ENCODE measurements at regions not wholly inside any gene's neighbourhood (a gene's known extent, or its start where the extent isn't known, plus 50 kb on each side); places are given as distances from the start of the nearest gene placed in this dataset.
"Not testable (repeated sequence)": the region's sequence is repeated elsewhere in the genome, so short reads cannot be mapped to it uniquely, and the experiment has no call there.

GRCh38 chr1:214715126-214715525, 112.1 kb downstream of the CENPF start:
- DNase-seq: no peak

DNA sequence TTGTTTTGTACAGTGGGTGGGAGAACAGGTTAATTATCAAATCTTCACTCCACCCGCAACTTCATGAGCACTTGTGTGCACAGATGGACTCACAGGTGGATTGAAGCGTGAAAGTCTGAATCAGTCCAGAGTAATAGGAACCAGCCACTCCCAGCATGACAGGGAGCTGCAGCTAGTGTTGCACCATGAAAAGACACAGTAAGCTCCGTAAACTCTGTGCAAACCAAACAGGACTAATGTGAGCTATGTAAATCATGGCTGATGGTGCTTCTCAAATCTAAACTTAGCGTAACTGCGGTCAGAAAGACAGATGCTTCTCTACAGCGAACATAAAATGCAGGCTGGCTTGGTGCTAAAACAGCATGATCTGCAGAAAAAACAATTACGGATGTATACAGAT, 114.4 kb downstream of the CENPF start:
- DNase-seq: no peak

DNA sequence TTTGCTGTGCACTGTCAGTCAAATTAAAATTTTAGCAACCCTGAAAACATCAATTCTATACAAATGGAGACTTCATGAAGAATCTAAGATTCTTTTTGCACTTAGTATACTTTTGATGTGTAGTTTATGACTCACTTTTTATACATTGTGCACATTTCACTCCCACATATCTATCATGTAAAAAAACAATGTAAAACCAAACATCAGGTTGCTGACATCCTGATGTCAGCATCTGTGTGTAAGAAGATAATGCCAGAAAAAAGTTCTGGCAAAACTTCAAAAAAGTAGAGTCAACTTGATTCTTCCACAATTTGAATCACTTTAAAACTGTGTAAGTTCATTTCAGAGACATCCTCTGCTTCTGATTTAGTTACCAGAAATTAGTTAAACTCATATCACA, 115.7 kb downstream of the CENPF start:
- DNase-seq: no peak

GRCh38 chr1:214719207-214719606, 116.2 kb downstream of the CENPF start:
- DNase-seq: no peak

DNA sequence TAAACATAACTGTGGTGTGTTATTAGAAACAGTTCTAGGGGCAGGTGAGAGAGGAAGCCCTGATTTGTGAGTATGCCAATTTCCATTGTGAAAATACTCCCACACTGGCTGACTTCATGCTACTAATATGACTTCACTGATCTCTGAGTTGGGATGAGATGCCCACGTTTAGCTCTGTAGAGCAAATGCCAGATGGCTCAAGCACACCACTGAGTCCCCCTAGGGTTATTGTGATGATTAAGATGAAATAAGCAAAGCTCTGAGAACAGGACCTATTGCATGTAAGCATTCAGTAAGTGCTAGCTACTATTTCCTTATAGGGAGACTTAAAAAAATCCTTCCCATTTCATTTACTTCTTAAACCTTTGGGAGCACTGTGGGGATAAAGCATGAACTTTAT, 117.6 kb downstream of the CENPF start:
- DNase-seq: no peak

GRCh38 chr1:214727274-214727673, 124.3 kb downstream of the CENPF start:
- DNase-seq: no peak

DNA sequence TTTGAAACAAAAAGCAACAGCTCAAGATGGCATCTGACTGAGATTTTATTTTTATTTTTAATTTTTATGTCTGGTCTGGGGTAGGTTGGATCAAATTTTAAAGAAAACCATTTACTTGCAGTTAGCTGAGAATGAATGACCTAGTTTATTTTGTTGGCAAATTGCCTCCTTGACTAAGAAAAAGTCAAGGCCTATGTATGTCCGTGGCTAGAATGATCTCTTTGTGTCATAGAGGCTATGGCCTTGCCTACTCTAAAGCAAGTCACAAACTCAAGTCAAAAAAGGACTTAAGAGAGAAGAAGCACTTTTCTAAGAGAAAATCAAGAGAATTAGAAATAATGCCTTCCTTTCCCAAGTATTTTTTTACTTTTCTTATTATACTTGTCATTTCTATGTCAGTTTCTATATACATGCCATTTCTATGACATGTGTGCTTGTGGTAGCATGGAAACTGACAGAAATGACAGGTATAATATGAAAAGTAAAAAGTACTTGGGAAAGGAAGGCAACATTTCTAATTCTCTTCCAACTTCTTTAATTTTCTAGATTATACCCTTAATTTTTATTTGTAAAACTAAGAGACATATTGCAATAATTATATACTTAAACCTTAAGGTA, 136.7 kb downstream of the CENPF start:
- DNase-seq: no peak

GRCh38 chr1:214740471-214740870, 137.5 kb downstream of the CENPF start:
- no peak for DNase-seq

- DNase-seq: no peak
These were observed 144.1 kb downstream of the CENPF start for GRCh38 chr1:214747050-214747635.

DNA sequence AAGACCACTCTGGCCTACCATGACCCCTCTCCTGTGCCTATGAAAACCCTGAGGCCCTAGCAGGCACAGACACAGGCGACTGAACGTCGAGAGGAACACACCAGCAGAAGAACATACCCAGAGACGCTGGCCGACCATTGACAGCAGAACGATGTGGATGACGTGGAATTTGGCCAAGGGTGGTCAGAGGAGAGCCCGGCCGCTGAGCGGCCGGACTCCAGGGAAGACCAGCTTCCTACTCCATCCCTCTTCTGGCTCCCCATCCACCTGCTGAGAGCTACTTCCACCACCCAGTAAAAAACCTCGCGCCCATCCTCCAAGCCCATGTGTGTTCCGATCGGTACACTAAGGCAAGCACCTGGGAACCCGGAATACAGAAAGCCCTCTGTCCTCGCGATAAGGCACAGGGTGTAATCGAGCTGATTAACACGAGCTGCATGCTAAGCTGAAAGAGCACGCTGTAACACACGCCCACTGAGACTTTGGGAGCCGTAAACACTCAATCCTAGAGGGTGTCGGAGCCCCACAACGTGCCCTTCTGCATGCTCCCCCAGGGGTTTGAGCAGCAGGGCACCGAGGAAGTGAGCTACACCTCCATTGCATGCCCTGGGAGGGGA, 150.3 kb downstream of the CENPF start:
- DNase-seq: no peak

DNA sequence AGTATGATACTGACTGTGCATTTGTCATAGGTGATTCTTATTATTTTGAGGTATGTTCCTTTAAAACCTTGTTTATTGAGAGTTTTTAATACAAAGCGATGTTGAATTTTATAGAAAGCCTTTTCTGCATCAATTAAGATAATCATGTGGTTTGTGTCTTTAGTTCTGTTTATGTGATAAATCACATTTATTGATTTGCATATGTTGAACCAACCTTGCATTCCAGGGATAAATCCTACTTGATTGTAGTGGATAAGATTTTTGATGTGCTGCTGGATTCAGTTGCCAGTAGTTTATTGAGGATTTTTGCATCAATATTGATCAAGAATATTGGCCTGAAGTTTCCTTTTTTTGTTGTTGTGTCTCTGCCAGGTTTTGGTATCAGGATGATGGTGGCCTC, 158.0 kb downstream of the CENPF start:
- DNase-seq: no peak

DNA sequence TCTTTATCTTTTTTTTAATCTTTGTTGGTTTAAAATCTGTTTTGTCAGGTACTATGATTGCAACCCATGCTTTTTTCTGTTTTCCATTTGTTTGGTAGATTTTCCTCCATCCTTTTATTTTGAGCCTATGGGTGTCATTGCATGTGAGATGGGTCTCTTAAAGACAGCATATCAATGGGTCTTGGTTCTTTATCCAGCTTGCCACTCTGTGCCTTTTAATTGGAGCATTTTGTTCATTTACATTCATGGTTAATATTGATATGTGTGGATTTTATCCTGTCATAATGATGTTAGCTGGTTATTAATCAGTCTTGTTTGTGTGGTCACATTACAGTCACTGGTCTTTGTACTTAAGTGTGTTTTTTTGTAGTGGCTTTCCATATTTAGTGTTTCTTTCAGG, 159.9 kb downstream of the CENPF start:
- no peak for DNase-seq

- DNase-seq: no peak
These were observed 161.5 kb downstream of the CENPF start for GRCh38 chr1:214764502-214764901.

DNA sequence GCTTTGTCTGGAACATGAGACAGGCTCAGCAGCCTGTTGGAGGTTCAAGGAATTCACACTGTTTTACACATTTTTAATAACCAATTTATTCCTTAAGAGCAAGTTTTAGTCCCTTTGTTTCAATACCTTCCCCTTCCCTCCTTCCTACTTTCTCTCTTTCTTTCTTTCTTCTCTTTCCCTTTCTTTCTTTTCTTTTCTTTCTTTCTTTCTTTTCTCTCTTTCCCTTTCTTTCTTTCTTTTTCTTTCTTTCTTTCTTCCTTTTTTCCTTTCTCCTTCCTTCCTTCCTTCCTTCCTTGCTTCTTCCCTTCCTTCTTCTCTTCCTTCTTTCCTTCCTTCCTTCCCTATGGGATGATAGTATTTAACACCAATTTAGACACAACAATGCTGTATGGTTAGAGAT, 164.2 kb downstream of the CENPF start:
- no peak for DNase-seq

DNA sequence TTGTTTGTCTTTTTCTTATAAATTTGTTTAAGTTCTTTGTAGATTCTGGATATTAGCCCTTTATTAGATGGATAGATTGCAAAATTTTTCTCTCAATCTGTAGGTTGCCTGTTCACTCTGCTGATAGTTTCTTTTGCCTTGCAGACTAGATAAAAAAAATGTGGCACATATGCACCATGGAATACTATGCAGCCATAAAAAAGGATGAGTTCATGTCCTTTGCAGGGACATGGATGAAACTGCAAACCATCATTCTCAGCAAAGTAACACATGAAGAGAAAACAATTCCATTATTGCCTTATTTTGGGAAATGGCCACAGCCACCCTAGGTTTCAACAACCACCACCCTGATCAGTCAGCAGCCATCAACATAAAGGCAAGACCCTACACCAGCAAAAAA, 166.7 kb downstream of the CENPF start:
- DNase-seq: not testable (repeated sequence)

DNA sequence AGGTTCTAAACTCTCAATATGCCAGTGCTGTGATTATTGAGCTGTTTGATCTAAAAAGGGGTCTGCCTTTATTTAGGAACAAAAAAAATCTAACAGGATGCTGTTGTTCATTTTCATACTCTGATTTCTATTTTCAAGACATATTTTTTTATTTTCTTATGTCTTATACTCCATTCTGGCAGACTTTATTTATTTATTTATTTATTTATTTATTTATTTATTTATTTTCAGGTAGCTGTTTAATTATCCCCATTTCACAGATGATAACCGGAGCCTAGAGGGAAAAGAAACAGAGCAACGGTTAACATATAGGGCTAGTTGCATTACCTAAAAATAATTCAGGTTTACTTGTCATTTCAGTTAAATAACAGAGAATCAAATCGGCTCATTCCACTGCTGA, 174.4 kb downstream of the CENPF start:
- DNase-seq: no peak

GRCh38 chr1:214791961-214792360, 189.0 kb downstream of the CENPF start:
- no peak for DNase-seq

GRCh38 chr1:214792527-214793186, 189.7 kb downstream of the CENPF start:
- no peak for DNase-seq

DNA sequence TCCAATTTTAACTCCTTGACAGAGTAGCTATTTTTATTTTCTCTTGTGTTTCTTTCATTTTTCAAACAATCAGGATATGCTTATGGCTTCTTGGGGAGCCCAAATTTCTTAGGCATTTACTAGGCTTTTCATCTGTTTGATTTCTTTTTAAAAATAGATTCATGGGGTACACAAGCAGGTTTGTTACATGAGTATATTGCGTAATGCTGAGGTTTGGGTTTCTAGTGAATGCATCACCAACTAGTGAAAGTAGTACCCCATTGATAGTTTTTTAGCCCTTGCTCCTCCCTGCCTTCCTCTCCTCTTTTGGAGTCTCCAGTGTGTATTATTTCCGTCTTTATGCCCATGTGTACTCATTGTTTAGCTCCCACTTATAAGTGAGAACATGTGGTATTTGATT, 190.7 kb downstream of the CENPF start:
- no peak for DNase-seq

DNA sequence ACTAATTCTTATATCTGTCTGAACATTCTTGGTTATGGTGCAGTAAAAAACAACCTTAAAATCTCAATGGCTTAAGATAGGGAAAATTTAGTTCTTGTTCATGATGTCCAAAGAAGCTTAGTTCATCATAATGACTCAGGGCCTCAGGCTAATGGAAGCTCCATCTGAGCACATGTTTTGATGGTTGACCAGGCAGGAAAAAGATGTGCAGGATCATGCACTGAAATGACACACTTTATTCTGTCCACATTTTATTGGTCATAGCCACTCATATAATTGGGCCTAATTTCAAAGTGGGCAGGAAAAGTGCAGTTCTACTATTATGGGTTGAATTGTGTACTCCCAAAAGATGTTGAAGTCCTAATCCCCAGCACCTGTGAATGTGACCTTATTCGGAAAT, 198.2 kb downstream of the CENPF start:
- no peak for DNase-seq

- DNase-seq: no peak
These were observed 206.0 kb downstream of the CENPF start for GRCh38 chr1:214808845-214809460.

DNA sequence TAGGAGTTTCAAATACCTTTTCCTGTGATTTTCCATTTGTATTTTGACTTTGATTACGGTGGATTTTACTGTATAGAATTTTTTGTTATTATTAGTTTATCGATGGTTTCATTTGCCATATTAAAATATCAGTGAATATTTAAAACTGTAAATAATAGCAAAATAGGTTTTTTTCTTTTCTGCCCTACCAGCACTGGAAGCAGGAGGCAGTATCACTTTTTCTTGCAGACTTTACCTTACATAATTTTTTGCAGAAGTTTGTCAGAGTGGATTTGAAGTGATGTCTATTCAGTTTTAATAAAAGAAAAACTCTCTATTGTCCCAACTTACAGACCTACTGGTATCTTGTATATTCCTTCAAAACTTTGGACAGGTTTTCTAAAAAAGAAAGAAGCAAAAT, 213.6 kb downstream of the CENPF start:
- no peak for DNase-seq

- DNase-seq: no peak
These were observed 220.5 kb downstream of the CENPF start for GRCh38 chr1:214823311-214824117.
